GM19328 (cell line): ENCODE measurements at regions not wholly inside any gene's neighbourhood (a gene's known extent, or its start where the extent isn't known, plus 50 kb on each side); places are given as distances from the start of the nearest gene placed in this dataset.

ENCODE experiments used
- ATAC-seq: cut with Tn5 transposase; IDR thresholded peaks from one replicate; pipeline ENCODE4 v1.9.1; 2021; ENCODE audit warnings: mild to moderate bottlenecking, moderate library complexity; ENCODE audit not compliant: unreplicated experiment

DNA sequence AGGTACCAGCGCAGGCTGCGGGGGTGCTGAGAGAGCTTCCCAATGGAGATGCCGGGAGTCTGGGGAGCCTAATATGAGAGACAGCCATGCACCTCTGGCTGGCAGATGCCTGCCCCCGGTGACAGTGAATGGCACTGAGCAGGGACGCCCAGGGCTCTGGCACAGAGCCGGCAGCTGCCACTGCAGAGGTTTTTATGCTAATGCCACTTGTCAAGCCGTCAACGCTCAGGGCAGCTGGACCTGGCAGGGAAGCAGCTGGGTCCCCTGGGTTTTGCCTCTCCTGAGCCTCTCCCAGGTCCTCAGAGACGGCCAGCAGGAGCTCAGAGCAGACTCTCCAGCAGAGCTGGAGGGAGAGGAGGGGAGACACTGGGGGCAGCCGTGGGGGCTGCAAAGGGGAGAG lies 573.6 kb downstream of the BUD13 start:
- no peak for ATAC-seq

DNA sequence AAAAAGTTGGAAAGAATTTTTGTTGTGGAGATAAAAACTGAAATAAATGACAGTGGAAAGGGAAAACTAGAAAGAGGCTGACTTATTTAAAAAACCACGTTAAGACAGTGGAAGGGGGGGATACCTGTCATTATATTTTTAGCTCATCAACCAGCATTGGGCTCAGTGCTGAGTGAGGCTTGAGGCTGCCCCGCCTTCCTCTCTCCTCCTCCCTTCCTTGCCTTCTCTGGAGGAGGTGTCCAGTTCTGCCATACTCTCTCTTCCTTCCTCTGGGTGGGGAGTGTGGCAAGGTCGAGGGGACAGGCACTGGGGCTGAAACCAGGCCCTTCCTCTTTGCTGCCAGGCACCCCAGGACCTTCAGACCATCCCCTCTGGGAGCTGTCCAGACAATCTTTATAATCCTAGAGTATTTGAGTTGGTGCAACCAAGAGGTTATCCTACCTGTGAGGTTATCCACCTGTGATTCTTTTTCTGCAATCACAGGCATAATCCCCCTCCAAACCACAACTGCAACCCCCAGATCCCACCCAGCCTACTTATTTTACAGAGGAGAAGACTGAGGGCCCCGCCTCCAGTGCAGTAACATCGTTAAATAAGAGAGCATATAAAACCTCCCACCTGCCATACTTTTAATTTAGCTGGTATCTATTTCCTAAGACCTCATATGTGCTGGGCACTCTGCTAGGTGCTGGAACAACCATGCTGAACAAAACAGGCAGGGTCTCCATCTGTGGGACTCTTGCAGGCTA lies 578.5 kb downstream of the BUD13 start:
- no peak for ATAC-seq

DNA sequence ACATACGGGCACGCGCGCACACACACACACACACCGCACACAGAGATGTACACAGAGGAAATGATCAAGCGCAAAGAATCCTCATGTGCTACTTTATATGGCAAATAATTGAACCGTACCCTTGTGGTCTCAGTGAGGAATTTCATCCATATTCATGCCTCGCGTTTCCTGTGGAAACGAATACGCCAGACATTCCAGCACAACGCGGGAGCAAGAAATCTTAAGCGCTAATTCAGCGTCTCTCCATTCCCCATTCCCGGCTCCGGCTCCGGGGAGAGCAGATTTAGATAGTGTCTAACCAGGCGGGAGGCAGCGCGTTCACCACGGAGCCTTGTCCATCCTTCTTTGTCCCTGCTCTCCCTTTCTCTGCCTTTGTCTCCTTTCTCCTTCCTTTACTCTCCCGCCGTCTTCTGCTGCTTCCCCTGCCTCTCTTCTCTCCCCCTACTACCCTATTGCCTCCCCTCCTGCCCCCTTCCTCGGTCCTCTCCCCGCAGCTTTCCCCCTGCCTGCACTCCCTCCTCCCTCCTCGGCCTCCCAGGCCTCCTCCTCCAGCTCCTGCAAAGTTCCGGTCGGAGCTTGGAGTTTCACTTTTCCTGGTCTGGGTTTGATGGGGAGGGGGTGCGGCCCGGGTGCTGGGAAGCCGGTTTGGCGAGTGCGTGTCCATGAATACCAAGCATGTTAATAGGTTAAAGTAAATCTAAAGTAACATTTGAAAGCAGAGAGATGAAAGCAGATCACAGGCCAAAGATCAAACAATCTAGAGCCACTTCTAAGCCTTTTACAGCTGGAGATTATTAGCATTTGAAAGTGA lies 579.3 kb downstream of the BUD13 start:
- no peak for ATAC-seq

DNA sequence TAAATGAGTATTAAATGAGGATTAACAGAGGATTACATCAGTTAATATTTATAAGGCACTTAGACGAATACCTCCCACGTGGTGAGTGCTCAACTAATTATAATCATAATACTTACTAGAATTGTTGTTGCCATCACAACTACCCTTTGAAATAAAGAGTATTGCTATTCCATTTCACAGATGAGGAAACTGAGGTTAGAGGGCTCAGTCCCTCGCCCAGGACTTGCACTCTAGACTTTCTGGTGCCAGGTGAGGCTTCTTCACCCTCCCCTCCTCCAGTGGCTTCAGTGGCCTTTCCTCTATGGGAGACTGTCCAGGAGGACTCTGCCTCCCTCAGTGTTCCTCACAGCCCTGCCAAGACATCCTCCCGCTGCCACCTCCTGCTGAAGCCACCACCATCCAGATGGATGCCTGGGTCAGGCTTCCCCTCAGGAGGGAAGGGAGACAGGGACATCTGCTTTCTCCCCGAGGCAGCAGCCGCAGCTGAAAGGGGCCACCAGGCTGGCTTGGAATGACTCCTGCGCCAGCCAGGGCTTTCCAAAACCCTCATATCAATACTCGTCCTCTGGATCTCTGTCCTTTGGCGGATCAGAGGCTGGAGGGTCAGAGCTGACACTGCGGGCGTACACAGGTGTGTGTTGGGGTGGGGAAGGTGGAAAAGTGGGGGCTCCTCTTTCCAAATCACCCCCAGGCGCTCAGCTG lies 580.1 kb downstream of the BUD13 start:
- ATAC-seq = no peak

DNA sequence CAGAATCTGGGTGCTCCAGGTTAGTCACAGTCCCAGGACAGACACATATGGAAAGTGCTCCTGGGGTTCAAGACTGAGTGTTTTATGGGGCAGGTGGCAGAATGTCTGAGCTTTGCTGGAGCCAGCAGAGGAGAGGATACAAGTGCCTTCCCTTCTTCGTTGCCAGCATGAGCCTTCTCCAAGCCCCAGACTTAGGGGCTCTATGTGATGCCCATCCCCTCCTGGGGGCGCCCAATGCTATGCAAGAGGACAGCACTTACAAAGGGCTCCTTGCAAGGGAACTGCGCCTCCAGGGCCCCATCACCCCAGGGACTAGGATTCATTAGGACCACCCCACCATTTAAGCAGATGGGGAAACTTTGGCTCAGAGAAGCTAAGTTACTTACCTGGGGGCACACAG lies 581.9 kb downstream of the BUD13 start:
- ATAC-seq = no peak

DNA sequence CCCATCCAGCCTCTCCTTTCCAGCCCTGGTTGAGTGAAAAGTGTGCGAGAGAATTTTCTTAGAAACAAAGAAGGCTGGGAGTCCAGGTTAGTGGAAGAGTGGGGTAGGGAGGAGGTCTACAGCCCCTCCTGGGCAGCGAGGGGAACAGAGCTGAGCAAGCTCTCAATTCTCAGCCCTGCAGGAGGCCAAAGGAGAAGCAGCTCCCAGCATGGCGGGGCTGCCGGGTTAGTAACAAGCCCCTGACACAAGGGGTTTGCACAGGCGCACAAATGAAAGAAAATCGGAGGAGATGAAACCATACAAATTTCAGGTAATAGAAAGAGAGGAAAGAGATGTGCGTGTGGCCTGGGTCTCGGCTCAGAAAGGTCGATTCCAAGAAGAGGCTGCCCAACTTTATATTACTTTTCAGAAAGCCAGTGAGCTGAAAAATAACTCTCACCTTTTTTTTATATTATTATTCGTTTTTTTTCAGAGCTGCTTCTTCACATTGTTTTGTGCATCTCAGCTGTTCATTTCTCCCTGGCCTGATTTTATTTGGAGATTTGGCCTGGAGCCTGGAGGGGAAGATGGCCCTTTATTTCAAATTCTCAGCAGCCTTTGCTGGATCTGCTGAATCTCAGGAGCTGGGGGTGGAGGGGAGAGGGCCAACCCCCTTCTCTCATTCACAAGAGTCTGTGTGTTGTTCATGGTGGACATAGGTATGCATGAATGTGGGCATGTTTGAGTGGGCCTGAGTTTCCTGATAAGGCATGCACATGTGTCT lies 583.2 kb downstream of the BUD13 start:
- no peak for ATAC-seq

DNA sequence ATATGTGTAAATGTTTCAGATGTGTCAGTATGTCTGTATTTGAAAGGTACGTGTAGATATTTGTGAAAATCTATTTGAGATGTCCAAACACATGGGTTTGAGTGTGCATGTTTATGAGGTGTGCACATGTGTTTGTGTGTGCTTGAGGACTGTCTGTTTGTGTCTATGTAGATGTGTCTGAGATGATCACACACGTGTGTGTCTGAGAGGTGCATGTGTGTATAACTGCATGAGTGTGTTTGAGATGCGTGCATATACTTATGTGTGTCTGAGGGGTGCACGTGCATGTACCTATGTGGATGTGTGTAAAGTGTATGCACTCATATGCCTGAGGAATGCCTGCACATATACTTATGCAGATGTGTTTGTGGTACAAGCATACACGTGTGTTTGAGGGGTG lies 584.4 kb downstream of the BUD13 start:
- no peak for ATAC-seq

DNA sequence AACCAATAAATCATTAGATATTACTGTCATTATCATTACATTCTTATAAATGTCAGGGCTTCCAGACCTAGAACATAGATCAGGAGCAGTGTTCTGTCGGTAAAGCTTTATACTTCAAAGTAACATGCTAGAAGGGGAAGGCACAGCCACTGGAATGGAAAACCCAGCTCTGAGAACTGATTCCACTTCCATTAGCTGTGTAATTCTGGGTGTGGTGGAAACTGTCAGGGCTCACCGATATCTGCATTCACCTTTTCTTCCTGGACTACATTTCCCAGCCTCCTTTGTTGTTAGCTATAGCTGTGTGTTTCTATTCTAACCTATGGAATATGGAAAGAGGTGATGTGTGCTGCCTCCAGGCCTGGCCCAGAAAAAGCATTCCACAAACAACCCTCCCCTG lies 585.8 kb downstream of the BUD13 start:
- no peak for ATAC-seq

DNA sequence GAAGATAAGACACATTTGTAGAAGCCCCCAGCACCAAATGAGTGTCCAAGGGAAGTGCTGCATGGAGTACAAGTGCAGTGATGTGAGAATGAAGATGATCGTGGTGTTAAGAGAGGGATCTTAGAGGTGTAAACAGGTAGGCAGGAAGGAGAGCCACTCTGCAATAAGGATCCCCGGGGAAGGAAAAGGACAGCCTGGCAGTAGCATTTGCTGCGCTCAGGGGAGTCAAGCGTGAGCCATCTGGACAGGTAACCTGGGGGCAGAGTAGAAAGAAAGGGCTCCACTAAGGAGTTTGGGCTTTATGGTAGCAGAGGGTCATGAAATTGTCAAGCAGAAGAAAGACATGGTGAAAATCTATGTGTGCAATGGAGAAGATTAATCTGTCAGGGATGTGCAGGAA lies 587.2 kb downstream of the BUD13 start:
- no peak for ATAC-seq

DNA sequence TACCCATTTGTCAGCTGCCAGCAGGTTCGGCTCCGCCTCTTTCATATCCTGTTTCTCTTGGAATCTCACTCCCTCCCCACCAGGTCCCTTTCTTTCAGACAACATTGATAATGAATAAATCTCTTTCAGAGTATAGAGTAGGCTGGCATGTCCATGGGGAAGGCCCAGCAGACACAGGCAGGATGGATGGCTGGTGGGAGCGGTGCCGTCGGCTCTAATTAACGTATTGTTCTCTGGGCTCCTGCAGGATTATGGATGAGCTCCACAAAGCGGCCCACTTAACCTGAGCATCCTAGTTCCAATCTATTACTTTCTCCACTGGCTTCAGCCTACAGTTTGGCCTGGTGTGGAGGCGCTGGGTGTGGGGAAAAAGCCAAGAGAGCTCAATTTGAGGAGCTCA lies 588.0 kb downstream of the BUD13 start:
- no peak for ATAC-seq

DNA sequence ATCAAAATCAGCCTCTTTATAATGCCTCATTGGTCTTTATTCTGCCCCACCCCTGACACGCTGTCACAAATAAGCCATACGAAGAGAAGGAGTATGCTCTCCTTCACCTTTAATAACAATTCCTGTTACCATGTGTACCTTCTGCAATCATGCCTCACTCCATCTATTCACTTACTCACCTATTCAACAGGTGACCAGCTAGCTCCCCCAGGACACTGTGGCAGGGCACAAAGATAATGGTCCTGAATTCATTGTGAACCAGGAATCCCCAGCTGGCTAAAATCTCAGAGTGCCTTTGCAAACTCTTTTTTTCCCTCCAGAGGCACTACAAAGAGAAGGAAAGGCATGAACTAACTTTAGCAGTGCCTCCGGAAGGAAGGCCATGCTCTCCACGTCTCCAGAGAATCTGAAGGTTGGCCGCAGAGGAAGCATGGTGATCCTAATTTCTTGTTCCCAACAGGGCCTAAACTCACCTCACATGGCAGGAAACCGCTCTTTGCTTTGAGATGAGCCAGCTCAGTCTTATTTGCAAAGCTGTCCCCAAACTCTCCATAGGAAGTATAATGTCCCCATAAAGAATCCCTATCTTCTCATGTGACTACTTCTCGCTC lies 590.3 kb downstream of the BUD13 start:
- no peak for ATAC-seq

DNA sequence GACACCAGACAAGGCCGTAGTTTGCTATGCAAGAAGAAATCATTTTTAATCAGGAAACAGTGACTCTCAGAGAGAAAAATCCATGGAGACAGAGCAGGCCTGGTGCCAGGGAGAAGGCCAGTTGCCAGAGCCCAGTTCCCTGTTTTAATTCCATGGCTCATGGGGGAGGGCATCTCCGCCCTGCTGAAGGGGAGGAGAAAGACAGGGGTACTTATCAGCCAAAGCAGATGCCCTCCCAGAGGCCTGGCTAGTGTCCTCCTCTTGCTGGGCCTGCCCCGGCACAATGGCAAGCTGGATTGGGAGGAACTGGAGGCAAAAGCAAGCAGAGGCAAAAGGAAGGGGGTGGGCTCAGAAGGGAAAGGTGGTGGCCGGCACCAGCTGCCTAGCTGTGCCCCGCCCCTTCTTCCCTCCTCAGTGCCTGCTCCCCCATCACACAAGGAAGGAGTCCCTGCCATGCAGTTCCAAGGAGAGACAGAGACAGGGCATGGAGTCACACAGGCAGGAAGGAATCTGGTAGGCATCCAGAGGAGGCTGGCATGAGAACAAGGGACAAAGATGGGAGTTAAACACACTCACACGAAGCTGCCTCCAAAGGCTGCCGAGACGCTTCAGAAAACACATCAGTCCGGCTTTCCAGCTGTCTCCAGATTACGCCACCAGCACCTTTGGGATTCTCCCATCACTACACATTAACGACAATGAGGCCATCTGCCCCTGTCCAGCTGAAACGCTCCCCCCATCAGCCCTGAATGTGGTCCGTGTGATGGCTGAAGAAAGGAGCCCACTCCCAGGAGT lies 591.8 kb downstream of the BUD13 start:
- ATAC-seq = no peak

DNA sequence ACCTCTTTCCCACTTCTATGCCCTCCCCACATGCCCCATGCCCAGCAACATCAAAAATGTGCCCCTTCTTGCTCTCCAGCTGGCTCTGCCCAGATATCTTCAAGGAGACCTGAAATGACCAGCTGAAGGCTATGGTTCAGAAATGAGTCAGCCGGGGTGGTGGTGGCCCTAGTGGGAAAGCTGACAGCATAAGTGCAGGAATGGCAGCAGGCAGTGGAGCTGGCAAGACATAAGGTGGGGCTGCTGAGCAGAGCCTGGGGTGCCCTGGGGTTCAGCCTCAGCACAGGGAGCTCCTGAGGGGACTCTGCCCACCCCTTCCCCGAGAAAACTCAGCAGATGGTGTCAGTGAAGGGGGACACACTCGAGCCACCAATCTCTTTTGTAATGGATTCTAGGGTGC lies 593.4 kb downstream of the BUD13 start:
- no peak for ATAC-seq

DNA sequence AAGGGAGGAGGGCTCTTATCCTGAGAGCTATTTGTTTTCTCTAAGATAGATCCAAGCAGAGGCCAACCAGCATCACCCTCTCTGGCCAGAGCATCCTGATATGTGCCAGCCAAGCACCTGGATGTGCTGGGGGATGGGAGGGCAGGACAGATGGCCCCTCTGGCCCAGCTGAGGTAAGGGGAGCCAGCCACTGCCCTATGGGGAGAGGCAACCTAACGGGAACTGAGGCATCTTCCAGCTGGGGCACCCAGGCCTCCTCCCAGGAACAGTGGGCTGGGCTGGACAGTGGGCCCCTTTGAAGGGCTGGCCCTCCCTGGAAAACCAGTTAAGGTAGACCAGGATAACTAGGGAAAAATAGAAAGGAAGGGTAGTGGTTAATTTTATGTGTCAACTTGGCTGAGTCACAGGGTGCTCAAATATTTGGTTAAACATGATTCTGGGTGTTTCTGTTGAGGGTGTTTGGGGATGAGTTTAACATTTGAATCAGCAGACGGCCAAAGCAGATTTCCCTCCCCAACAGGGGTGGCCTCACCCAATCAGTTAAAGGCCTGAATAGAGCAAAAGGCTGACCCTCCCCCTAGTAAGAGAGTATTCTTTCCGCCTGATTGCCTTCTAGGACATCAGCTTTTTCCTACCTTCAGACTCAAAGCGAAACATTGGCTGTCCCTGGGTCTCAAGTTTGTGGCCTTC lies 595.1 kb downstream of the BUD13 start:
- no peak for ATAC-seq

DNA sequence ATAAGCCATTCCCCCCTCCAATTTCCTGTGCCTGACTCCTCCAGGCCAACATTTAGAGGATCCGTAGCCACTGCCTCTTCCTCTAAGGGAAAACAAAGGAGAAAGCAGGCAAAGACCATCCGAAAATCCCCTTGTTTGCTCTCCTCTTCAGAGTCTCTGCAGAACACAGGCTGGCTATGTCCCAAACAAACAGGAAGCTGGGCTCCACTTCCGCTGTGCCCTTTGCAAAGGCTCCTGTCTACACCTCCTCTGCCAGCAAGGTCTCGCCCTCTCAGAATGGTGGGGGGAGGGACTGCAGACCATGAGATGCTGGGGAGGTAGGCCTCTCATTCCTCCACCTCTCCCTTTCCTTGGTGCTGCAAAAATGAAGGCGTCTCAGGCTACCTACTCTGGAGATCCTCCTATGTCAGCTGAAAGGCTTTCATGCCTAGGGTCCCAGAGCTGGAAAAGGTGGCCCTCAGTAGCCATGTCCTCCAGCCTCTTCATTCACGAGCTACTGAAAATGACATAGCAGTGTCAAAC lies 596.2 kb downstream of the BUD13 start:
- ATAC-seq = no peak

DNA sequence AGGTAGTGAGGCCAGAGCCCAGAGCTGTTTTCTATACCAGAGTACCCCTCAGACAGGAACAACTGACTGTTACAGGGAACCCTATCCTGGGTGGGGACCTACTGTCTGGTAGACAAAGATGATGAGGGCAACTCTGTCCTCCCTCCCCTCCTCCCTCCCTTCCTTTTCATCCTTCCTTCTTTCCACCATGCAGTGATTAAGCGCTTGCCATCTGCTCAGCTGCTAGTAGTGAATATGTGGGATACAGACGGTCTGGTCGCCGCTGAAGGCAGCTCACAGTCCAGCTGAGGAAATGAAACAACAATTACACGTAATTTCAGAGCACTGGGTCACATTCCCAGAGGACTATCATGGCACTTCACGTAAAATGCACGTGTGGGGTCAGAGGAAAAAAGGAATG lies 597.1 kb downstream of the BUD13 start:
- ATAC-seq = no peak

DNA sequence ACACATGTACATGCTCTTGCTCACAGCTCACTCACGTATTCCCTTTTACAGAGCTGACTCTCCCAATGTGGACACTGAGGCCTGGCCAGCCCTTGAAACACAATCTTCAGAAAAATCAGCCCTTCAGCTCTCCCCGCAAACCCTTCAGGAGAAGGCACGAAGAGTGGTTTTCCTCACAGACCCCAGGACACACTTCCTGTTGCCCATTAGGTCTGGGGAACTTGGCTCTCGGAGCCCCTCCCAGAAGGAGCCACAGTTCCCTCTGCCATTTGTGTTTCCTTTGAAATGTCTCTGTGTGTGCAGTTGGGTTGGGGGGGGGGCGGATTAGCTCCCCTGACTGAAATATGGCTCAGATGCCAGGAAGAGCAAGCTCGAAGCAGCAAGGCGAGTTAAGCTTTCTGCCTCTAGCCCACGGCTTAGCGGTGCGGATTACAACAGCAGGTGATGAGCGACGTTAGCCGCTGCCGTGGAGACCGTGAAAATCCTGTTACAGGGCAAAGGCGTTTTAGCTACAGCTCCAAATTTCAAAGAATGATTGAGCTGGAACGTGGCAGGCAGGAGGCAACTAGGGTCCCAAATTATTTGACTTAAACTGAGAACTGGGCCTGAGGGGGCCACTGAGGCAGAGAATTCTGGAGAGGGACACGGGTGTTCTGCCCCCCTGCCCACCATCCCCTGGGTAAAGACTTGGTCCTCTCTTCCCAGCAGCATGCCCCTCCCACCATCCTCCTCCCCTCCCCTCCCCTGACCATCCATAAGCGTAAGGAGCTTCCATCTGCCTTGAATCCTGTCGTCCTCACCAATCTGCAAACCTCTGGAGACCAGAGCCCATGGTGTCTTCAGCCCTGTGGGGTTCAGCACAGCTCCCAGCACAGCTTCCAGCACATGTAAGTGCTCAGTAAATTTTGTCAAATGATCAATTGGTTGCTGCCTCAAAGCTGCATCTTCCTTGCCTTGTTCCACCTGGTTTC lies 598.6 kb downstream of the BUD13 start:
- no peak for ATAC-seq

DNA sequence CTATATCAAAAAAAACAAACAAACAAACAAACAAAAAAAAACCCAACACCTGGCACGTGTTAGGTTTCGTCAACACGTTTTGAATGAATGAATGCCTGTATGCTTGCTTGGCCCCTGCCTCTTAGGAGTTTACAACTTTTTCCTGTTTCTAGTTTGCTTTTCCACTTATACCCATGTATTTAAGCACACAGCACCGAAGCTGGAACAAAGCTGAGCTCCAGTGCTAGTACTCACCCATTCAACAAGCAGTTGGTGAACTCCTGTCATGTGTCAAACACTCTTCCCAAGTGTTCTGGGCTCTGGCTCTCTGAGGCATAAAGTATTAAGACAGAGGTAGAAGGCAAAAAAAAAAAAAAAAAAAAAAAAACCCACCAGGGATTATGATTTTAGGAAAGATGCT lies 599.3 kb downstream of the BUD13 start:
- ATAC-seq = no peak
